HK-2 (cell line): ENCODE measurements at regions not wholly inside any gene's neighbourhood (a gene's known extent, or its start where the extent isn't known, plus 50 kb on each side); places are given as distances from the start of the nearest gene placed in this dataset.
"Not testable (repeated sequence)": the region's sequence is repeated elsewhere in the genome, so short reads cannot be mapped to it uniquely, and the experiment has no call there.

Experiments
- DNase-seq: peaks from one replicate; pipeline ENCODE4 v3.0.0-alpha.2; 2018; ENCODE audit not compliant: unreplicated experiment

DNA sequence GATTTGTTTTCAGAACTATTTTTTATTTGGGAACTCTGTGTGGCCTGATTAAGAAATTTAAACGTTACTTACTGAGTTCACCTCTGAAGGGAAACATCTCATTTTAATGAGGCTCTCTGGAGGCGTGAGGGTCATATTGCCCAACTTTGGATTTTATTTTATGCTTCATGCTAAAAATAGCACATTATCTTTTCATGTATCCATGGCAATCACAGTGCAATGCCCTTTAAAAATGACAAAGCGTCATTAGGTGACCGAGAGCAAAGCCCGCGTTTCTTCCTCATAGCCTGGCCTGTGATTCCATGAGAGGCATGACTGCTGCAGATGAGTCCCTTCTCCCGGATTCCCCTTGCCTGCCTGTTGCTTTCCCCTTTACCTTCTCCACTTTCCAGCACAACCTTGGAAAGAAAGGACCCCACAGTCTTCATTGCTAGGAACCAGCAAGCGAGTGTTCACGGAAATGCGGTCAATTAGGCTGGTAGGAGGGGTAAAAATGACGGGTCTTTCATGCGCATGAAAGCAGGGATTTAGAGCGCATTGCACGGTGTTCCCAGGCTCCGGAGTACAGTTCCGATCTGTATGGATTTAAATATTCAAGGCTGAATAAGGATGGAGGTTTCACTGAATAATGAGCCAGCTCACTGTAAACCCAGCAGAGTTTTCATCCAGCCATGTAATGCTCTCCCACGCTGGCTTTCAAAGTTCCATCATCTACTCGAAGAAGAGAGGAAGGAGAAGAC lies 98.2 kb upstream of the PITRM1 start:
- DNase-seq: no peak

DNA sequence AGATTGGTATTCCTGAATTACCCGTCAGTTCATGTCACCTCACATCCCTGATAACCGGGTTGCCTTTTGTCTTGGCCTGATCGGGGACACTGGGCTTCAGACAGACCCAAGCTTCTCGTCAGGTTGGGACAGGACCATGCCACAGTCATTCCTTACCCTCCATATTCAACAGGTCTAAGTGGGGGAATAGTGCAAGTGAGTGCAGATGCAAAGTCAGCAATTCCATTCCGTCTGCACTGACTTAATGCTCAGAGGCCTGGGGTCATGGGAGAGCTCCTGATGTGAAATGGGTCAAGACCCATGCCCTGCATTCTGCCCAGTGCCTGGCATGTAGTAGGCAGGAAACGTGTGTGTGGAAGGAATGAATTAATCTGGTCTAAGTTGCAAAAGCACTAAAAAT lies 95.4 kb upstream of the PITRM1 start:
- DNase-seq: no peak

DNA sequence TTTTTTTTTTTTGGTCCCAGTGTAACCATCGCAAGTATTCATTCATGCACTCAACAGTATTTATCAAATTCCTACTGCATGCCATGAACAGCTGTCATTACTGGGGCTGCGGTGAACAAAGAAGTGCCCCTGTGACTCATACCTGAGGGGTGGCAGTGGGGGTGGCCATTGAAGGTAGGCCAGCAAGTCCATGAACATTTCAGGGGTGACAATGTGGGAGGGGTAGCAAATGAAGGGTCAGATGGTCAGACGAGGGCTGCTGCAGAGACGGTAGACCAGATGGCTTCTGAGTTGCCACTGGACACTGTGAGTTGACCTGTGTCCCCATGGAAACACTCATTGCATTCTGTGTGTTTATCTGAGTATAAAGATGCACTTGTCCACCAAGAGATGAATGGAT lies 92.5 kb upstream of the PITRM1 start:
- peak; percentile 11 for DNase-seq

DNA sequence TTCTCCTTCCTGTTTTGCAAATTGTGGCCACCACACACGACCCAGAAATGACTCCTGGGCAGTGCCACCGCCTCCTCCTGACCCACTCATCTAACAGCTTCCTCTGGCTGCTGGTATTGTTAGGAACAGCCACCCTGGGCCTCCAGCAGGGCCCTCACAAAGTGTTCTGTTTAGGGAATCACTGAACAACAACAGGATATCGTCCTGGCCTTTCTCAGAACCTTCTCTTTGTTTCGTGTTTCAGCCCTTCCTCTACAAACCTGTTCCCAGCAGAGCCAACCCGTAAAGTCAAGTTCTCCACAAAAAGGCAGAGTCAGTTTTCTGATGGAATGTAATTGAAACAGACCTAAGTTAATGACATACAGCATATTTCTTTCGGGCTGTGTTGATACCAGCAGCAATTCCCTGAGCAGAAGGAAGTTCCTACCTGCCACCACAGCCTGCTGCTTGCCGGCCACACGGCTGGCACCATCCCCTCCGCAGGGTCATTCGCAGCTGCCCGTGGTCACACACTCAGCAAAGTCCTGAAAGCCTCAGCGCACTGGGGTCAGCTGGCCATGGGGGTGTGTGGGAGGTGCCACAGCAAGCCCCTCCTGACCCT lies 91.7 kb upstream of the PITRM1 start:
- DNase-seq: no peak

DNA sequence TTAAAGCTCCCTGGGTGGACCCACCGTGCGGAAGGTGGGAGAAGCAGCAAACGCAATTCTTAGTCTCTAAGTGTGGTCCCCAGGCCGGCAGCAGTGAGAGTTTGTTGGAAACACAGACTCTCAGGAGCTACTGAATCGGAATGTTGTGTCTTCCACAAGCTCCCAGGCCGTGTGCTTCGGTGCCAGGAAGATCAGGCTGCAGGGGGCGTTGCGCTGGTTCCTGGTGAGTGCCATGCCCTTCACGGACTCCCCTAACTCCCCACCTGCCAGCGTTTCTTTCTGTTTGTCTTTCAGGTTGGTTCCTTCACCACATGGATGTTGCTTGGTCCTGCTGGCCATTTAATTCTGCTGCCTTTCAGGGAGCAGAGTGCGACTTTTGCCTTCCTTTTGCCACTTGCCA lies 91.2 kb upstream of the PITRM1 start:
- no peak for DNase-seq

DNA sequence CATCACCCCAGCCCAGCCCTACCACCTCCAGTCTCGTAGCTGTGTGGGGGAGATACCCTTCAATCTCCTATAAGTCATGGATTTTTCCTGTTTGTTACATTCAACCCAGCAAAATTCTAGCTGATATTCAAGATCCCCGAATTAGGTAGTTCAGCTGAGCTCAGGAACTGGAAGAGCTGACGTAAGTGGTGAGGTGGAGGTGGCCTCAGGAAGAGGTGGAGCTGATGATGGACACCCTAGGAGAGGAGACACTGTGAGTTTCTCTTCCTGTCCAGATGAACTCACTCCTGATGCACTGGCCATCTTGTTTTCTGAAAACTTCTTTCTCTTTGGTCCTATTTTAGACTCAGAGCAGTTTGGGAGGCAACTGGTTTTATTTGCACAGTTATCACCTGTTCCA lies 90.5 kb upstream of the PITRM1 start:
- no peak for DNase-seq

DNA sequence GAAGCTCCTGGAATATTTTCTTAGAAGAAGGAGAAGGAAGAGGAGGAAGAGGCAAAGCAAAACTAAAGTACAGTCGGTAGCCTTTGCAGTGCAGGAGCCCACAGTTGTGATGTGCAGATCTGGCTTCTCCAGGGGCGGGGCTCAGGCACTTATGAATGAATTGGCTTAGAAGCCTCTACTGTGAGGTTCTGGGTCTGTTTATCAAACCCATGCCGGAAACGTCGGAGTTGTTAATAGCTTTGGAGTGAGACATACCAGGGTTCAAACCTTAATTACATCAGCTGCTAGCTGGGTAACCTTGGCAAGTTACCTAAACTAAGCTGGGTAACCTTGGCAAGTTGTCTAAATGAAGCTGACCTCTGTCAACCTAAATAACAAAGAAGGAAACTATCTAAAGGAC lies 89.3 kb upstream of the PITRM1 start:
- DNase-seq: no peak

DNA sequence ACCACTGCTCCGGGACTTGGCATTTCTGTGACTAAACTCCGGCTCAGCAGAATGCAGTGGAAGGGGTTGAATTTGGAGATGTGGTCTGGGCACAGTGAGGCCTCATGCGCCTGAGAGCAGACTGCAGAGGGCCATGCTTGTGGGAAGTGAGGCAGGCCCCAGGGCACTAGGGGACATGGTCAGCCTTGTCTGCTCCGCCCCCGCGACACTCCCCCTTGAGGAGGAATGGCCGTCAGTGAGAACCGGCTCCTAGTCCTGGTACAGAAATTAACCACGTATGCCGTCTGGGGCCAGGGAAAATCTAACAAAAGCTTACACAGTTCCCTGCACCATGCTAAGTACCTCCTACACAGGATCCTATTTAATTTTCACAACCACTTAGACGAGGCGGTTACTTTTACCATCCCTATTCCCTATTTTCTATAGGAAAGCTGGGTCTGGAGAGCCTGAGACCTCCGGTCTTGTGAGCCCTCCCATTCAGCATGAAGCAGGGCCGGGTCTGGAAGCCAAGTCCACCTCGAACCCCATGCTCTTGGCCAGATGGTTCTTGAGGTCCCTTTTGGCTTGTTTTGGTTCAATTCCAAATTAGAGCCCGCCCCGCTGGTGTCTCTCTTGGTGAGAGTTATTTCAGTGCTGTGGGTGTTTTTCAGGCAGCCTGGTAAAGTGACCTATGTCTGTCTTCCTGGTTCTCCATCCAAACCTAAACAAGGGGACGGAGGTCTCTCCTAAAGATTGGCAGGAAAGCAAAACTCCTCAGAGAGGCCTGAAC lies 87.7 kb upstream of the PITRM1 start:
- no peak for DNase-seq

DNA sequence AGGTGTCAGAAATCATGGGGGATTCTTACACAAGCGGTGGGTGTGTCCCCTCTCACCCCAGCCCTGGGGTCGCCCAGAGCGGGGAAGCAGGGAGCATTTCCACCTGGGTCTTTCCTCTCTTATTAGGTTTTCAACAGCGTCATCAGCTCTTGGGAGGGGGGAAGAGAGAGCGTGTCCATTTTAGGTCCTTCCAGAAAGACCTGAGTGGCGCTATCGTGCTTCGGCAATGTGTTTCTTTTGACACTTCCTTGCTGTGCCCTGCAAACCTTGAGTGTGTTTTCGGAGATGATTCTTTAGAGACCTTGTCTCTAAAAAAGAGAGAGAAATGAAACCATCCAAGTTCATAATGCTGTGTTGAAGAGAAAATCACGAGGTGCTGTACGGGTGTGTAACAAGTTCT lies 86.9 kb upstream of the PITRM1 start:
- DNase-seq: no peak

DNA sequence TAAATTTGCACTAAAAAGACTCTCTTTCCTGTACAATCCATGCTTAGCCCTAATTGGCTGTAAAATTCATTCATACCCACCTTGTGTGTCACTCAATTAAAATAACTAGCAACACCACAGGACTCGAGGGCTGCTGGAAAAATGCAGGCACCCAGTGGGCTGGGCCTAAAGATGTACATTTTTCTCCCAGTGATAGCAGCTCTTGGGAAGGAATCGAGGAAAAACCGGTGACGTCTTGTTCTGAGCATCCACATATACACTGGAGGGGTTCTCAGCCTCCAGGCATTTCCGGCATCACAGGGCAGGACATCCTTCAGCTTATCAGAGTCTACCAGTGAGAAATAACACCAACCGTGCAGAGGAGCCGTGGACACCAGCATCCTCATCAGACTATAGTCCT lies 85.8 kb upstream of the PITRM1 start:
- no peak for DNase-seq

DNA sequence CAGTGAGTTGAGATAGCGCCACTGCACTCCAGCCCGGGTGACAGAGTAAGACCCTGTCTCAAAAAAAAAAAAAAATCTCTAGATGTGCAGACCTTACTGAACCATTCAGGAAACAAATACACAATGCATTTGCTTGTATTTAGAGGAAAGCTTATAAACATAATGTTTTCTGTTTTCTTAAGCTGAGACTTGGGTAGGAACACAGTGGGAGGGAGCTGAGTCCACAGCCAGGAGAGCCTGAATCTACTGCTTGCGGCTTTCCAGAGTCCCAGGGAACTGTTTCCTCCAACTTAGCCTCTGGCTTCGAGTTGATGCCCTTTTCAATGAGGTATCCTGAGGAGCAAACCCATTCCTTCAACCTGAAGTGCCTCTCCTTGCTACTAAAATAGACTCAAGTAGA lies 83.0 kb upstream of the PITRM1 start:
- DNase-seq: no peak

DNA sequence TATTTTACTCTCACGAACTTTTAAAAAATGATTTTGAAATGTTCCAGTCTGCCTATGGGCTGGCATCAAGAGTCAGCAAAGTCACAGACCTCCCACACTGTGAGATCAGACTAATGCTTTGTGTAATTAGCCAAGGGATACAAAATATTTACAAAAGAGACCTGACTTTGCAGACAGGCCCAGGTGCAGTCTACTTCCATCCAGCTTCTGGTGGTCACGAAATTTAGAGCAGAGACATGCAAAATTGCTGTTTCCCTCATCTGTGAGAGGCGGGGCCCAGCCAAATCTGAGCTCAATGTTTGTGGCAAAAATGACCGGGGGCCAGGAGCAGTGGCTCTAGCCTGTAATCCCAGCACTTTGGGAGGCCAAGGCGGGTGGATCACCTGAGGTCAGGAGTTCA lies 82.5 kb upstream of the PITRM1 start:
- no peak for DNase-seq

DNA sequence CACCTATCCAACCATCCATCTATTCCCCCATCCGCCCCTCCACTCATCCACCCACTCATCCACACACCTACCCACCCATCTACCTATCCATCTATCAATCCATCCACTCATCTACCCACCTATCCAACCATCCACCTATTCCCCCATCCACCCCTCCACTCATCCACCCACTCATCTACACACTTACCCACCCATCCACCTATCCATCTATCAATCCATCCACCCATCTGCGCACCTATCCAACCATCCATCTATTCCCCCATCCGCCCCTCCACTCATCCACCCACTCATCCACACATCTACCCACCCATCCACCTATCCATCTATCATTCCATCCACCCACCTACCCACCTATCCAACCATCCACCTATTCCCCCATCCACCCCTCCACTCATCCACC lies 81.4 kb upstream of the PITRM1 start:
- not testable (repeated sequence) for DNase-seq

DNA sequence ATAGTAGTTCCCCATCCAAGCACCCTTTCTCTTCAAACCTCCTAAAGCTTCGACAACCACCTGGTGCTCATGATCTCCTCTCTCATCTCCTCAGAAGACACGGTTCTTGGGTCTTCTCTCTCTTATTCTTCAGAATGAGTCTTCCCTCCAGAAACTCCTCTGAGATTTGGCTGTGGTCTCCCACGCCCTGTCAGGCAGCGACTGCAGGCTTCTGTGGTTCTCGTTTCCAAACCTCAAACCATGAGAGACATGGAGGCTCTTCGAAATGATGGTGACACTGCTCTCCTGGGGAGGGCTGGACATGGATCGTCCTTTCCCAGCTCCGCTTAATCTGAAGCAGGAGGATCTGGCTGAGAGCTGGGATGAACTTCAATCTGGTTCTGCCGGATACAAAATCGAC lies 78.6 kb upstream of the PITRM1 start:
- no peak for DNase-seq

DNA sequence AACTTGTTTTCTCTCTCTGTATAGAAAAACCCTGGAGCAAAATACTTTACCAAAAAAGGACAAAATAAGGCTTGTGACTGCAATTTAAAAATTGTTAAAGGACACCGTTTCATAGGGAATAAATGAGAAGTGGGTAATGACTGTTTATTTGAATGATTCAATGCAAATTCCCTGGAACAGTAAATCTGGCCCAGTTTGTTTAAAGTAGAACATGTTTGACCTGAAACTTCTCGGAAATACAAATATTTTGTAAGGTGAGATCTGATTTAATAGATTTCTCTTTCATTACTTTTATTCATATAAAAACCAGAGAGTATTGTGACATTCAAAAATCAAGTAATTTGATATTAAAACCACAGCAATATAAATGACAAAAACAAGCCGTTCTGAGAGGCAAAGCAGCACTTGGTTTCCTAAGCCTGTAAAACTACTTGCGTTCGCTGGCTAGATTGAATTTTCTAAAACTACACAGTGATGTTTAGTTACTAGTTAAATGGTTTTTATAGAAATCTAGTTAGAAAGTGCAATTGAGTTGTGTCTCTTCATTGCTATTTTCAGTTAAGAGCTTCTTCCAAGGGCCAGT lies 76.8 kb upstream of the PITRM1 start:
- DNase-seq: no peak

DNA sequence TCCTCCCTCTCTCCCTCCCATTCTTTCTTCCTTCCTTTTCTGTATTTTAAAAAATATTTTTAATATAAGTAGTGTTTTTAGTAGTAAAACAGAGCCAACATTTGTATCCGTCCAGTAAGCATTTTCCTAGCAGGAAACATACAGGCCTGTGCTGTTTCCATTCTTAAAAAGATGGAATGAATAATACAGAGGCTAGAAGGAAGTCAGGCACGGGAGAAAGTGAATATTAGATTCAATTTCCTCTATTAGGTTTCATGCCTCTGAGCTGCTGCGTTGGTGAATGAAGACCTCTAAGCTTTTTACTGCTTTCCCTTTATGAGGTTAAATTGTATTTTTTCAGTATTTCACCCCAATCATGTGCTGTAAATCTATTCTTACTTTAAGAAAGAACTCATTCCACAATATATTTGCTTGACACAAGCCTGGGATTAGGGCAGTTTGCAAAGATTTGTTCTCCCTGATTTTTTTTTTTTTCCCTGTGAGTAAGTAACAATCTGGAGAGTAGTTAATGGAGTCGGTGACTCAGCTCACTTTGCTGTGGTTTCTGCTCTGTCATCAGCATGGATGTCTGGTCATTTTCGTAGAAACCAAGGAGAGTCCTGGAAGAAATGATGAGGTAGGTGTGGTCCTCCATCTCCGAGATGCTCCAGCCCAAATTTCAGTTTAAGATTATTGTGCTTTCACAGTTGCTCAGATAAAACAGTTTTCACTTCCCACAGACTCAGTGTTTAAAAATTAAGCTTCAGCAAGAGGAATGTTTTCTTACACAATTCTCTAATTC lies 76.1 kb upstream of the PITRM1 start:
- DNase-seq: no peak

DNA sequence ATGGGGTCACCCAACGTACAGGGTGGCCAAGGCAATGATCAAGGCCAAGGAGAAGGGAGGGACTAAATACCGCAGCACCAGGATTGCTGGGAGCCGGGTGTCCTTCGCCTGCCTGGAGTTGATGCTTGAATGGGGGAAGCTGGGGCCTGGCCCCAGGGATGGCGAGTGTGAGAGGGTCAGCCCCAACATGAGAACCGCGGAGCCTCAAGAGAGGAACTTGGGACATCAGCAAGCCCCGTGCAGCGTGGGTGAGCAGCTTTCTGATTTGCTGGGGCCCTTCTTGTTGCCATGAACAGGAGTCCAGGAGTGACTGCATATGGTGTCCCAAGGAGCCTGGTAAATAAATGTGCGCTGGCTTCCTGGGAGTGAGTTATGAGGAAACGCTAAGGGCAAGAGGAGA lies 72.8 kb upstream of the PITRM1 start:
- DNase-seq: no peak

DNA sequence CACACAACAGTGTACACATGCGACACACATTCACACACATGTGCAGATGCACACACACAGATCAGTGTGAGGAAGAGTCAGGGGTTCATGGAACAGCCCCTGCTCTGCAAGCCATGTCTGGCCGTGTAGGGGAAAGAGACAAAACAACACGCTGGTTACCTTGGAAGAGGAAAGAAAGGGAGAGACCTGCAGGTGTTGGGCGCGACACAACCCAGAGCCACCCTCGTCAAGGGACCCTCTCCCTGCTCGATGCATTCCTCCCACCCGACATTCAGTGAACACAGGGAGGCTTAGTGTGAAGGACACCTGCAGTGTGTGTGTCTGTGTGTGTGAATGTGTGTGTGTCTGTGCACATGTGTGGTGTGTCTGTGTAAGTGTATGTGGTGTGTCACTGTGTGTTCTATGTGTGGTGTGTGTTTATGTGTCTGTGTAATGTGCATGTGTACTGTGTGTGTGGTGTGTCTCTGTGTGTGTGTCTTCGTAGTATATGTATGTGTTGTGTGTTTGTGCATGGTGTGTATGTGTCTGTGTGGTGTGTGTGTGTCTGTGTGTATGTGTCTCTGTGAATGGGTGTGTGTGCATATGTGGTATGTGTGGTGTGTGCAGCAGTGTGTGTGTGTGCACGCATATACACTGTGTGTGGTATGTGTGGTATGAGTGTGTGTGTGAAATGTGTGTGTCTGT lies 69.5 kb upstream of the PITRM1 start:
- no peak for DNase-seq

DNA sequence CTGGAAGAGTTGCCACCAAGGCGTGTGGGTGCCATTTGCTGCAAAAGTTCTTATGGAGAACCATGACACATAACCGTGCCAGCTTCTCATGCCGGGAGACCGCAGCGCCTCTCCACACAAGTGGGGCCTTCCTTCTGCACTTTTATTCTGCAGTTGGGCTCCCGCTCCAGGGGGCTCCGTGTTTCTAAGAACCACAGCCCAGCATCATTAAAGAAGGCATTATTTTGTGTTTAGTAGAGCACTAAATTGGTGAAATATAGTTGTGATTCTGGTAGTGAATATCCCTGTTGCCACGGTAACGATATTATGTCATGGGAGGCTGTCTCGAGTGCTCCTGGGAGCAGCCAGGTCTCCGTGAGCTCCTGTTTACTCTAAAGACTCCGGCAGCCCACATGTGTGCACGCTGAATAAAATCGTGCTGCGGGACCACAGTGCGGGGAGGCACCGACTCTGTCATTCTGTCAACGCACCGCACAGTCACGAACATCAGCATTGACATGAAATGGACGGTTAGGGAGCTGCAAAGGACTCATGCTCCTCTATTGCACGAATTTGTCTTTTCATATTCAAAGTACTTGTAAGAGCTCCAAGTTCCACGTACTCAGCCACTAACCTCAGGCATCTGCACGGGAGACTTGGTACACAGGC lies 68.8 kb upstream of the PITRM1 start:
- no peak for DNase-seq

DNA sequence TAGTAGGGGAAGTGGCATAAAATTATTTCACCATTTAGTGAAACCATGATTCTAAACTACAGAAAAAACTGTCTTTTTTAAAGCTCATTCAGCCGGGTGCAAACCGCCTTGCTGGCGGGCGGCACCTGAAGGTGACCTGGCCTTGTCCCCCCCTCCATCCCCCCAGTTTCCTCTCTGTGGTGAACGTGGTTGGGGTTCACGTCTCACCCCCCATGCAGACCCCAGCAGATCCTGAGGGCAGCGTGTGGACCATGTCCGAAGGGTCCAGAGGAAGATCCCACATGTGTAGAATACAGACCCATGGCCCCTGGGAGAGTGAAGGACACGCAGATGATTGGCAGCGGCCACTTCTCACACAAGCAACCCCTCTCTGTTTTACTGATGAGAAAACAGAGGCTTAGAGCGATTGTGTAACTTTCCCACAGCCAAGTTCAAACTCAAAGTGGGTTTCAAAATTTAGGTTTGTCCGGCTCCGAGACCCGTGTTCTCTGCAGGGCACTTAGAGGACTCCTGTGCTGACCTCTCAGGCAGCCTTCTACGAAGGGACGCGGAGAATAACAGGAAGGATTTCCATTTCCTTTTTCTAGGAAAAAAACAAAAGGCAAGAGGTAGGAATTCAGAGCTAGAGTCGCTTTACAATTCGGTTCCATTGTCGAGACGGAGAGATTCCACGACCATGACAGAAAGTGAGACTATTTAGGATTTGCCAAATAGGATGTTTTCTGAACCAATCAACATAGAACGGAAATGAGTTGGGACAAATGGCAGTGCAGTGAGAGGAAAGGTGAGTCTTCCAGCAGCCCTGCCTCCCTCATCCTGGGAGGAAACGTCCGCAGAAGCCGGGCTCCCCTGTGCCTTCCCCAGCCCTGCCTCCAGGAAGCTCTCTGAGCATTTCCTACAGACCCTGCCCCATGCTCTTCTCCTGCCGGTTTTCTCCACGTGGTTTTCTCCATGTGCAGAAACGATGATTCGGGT lies 67.6 kb upstream of the PITRM1 start:
- DNase-seq: no peak
